Endodermal cell (in vitro differentiated cells): ENCODE measurements at regions not wholly inside any gene's neighbourhood (a gene's known extent, or its start where the extent isn't known, plus 50 kb on each side); places are given as distances from the start of the nearest gene placed in this dataset.

Experiments
- DNase-seq: peaks from one replicate; pipeline ENCODE4 v3.0.0-alpha.2; 2017
- H3K27ac ChIP-seq: 2 replicates; pipeline ENCODE4 v1.5.1; 2013; ENCODE audit warnings: mild to moderate bottlenecking, low read depth, low read length, moderate library complexity
- H3K27me3 ChIP-seq: 2 replicates; pipeline ENCODE4 v1.6.1; 2013; ENCODE audit warnings: mild to moderate bottlenecking, low read length, moderate library complexity; ENCODE audit not compliant: insufficient read depth, control insufficient read depth, poor library complexity, severe bottlenecking
- H3K36me3 ChIP-seq: 2 replicates; pipeline ENCODE4 v1.7.0; 2013; ENCODE audit warnings: mild to moderate bottlenecking, low read length, moderate library complexity; ENCODE audit not compliant: control insufficient read depth, insufficient read depth
- H3K4me1 ChIP-seq: one replicate; pipeline ENCODE4 v1.7.0; 2013; ENCODE audit warnings: low read length; ENCODE audit not compliant: control insufficient read depth, insufficient read depth
- H3K4me3 ChIP-seq: 2 replicates; pipeline ENCODE4 v1.5.1; 2013; ENCODE audit warnings: mild to moderate bottlenecking, low read length, moderate library complexity
- H3K9ac ChIP-seq: 2 replicates; pipeline ENCODE4 v1.6.1; 2013; ENCODE audit warnings: mild to moderate bottlenecking, low read length, moderate library complexity; ENCODE audit not compliant: poor library complexity, severe bottlenecking; ENCODE audit errors: extremely low read depth
- H3K9me3 ChIP-seq: 2 replicates; pipeline ENCODE4 v1.6.1; 2013; ENCODE audit warnings: mild to moderate bottlenecking, low read length, moderate library complexity; ENCODE audit not compliant: control insufficient read depth
- H3K27ac Mint-ChIP-seq: 2 replicates; pipeline ENCODE4 v1.8.0; 2020; ENCODE audit warnings: mixed read lengths
- H3K27me3 Mint-ChIP-seq: 2 replicates; pipeline ENCODE4 v1.8.0; 2021; ENCODE audit warnings: mild to moderate bottlenecking, mixed read lengths; ENCODE audit not compliant: insufficient read depth
- H3K36me3 Mint-ChIP-seq: 2 replicates; pipeline ENCODE4 v1.8.0; 2020; ENCODE audit warnings: low read depth, mixed read lengths
- H3K4me1 Mint-ChIP-seq: 2 replicates; pipeline ENCODE4 v1.8.0; 2020; ENCODE audit warnings: mixed read lengths
- H3K4me3 Mint-ChIP-seq: 2 replicates; pipeline ENCODE4 v1.8.0; 2020; ENCODE audit warnings: mild to moderate bottlenecking, moderate library complexity, mixed read lengths
- H3K9me3 Mint-ChIP-seq: 2 replicates; pipeline ENCODE4 v1.8.0; 2020; ENCODE audit warnings: mild to moderate bottlenecking, mixed read lengths
- CTCF ChIP-seq: fragments of 200-600 bp; sonication (generic); conservative IDR thresholded peaks from 2 replicates; pipeline ENCODE4 v1.5.0; 2021; ENCODE audit warnings: antibody characterized with exemption, mild to moderate bottlenecking
- WGBS, 2 experiments: methylation state at CpG; one replicate each; pipeline versions ENCODE4 v1.1.5 to v1.1.7; 2013; ENCODE audit warnings: missing lambda C conversion rate in 2 of 2, mixed read lengths in 1 of 2; ENCODE audit not compliant: insufficient coverage in 1 of 2, insufficient read length in 1 of 2; 5-methylcytosine and 5-hydroxymethylcytosine counted together

DNA sequence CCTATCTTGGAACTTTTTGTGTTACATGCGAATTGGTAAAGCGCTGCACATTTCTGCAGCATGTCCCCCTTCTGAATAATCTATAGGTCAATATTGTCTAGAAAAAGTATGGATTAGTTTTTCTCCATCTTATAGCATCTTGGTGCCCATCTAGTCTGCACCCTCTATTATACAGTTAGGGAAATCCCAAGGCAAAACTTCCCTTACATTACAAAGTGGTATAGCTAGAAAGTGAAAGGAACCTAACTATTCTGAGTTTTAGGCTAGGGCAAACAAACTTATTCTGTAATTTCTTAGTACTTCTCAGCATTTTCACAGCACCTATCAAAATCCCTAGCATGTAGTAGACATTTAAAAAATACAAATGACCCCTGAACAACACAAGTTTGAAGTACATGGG is 133.5 kb upstream of the CCDC28A start:
- no peak for DNase-seq
- Mint-ChIP-seq H3K9me3 (no peaks in the 10 kb centered on the region), H3K36me3 (peaks cover 2% of the 10 kb centered on the region), H3K4me3 (no peak overlapping the region), H3K27ac (no peak overlapping the region), H3K27me3 (no peaks in the 10 kb centered on the region), H3K4me1 (peaks cover 5% of the 10 kb centered on the region)
- Histone ChIP-seq H3K36me3 (no peaks in the 10 kb centered on the region), H3K4me1 (no peaks in the 10 kb centered on the region), H3K27ac (no peak overlapping the region), H3K9me3 (no peaks in the 10 kb centered on the region), H3K27me3 (no peaks in the 10 kb centered on the region), H3K4me3 (no peak overlapping the region), H3K9ac (no peak overlapping the region)
- 91% methylated on average over 2 of the region's 2 CpGs; no CpG with 5 or more reads in 1 of the 2 experiments for WGBS, 2 experiments
- TF ChIP-seq CTCF: no peak

GRCh38 chr6:138643210-138643609 is 130.4 kb upstream of the CCDC28A start:
- peaks cover 5% of the 10 kb centered on the region for H3K4me1 Mint-ChIP-seq
- H3K9me3 Mint-ChIP-seq: no peaks in the 10 kb centered on the region
- TF ChIP-seq CTCF: no peak
- WGBS, 2 experiments: 94% methylated on average over 2 of the region's 2 CpGs; no CpG with 5 or more reads in 1 of the 2 experiments
- Histone ChIP-seq H3K27me3 (no peaks in the 10 kb centered on the region), H3K4me3 (no peak overlapping the region), H3K36me3 (no peaks in the 10 kb centered on the region), H3K4me1 (no peaks in the 10 kb centered on the region), H3K27ac (no peak overlapping the region), H3K9ac (no peak overlapping the region), H3K9me3 (no peaks in the 10 kb centered on the region)
- H3K27ac Mint-ChIP-seq: no peak overlapping the region
- no peaks in the 10 kb centered on the region for H3K27me3 Mint-ChIP-seq
- DNase-seq: no peak
- peaks cover 4% of the 10 kb centered on the region for H3K36me3 Mint-ChIP-seq
- H3K4me3 Mint-ChIP-seq: no peak overlapping the region

- no peaks in the 10 kb centered on the region for H3K27me3 ChIP-seq
- H3K36me3 Mint-ChIP-seq: peaks cover 4% of the 10 kb centered on the region
- no peaks in the 10 kb centered on the region for H3K27me3 Mint-ChIP-seq
- H3K9ac ChIP-seq: no peak overlapping the region
- peaks cover 5% of the 10 kb centered on the region for H3K4me1 Mint-ChIP-seq
- TF ChIP-seq CTCF: no peak
- no peaks in the 10 kb centered on the region for H3K9me3 Mint-ChIP-seq
- no peak overlapping the region for H3K27ac ChIP-seq
- H3K4me1 ChIP-seq: no peaks in the 10 kb centered on the region
- no peak overlapping the region for H3K4me3 ChIP-seq
- DNase-seq: no peak
- H3K27ac Mint-ChIP-seq: no peak overlapping the region
- H3K4me3 Mint-ChIP-seq: no peak overlapping the region
- H3K36me3 ChIP-seq: no peaks in the 10 kb centered on the region
- 94% methylated on average over 2 of the region's 3 CpGs; no CpG with 5 or more reads in 1 of the 2 experiments for WGBS, 2 experiments
- no peaks in the 10 kb centered on the region for H3K9me3 ChIP-seq
Observed at GRCh38 chr6:138645976-138646640, 127.5 kb upstream of the CCDC28A start.
